A549 (cell line): ENCODE measurements at regions not wholly inside any gene's neighbourhood (a gene's known extent, or its start where the extent isn't known, plus 50 kb on each side); places are given as distances from the start of the nearest gene placed in this dataset.

Experiments
- CHD4 ChIP-seq: fragments of 200-600 bp; sonication (generic); IDR thresholded peaks from 2 replicates; pipeline ENCODE4 v1.6.1; 2016; ENCODE audit warnings: antibody characterized with exemption, mild to moderate bottlenecking, borderline replicate concordance
- HEYL ChIP-seq: fragments of 250-450 bp; sonication (Bioruptor Pico); IDR thresholded peaks from 2 replicates; pipeline ENCODE4 v1.8.0; 2021; ENCODE audit warnings: mild to moderate bottlenecking, moderate library complexity

DNA sequence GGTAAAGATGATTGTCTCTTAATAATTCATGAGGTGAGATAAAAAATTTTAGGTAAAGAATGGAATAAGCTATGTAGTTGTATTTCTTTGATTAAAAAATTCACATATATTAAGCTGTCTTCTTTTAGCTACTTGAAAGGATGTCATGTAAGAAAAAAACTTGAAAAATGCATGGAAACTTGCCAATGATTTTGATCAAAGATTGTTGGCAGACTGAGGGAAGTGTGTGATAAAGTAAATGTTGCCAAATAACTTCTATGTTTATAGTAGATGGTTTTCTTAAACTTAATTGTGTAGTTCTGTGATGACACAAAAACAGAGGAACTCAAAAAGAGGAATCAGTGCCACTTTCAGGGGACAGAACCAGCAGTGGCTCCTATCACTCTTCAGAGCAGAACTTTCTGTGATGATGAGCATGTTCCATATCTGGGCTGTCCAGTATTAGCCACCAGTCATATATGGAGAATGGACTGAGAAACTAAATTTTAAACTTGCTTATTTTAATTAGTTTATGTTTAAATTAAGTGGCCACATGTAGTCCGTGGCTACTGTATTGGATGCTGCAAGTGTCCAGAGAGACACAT, 51.9 kb upstream of the SLC38A11 start (continued):
- no peak for TF ChIP-seq HEYL (CRISPR knock-in tag)
- no peak for TF ChIP-seq CHD4
